Right atrium auricular region (tissue), 2 donors: ENCODE measurements at regions not wholly inside any gene's neighbourhood (a gene's known extent, or its start where the extent isn't known, plus 50 kb on each side); places are given as distances from the start of the nearest gene placed in this dataset.

Experiments used
- DNase-seq: peaks from one replicate; pipeline ENCODE4 v3.0.0-alpha.2; 2019; ENCODE audit warnings: low spot score
- H3K27ac ChIP-seq, 2 donors: fragments of 200-600 bp; sonication (generic); 1 replicate in 1 of 2; 2 replicates in 1 of 2; pipeline ENCODE4 v1.5.1; 2016 to 2019
- H3K27me3 ChIP-seq, 2 donors: fragments of 200-600 bp; sonication (generic); one replicate each; pipeline versions ENCODE4 v1.5.1 to v1.6.0; 2017 to 2019
- H3K36me3 ChIP-seq: fragments of 200-600 bp; sonication (generic); one replicate; pipeline ENCODE4 v1.5.1; 2016
- H3K4me1 ChIP-seq, 2 donors: fragments of 200-600 bp; sonication (generic); one replicate each; pipeline versions ENCODE4 v1.5.1 to v1.6.0; 2017 to 2019
- H3K4me3 ChIP-seq, 2 donors: fragments of 200-600 bp; sonication (generic); 1 replicate in 1 of 2; 2 replicates in 1 of 2; pipeline ENCODE4 v1.5.1; 2017 to 2019; ENCODE audit warnings: mild to moderate bottlenecking in 1 of 2, moderate library complexity in 1 of 2
- H3K9me3 ChIP-seq, 2 donors: fragments of 200-600 bp; sonication (generic); one replicate each; pipeline ENCODE4 v1.5.1; 2019
- CTCF ChIP-seq, 2 donors: fragments of 200-600 bp; sonication (generic); IDR thresholded peaks; one replicate each; pipeline ENCODE4 v1.5.1; 2019; ENCODE audit warnings: antibody characterized with exemption in 2 of 2

GRCh38 chr16:65773301-65773874 lies 593.1 kb upstream of the CDH5 start:
- peaks cover 0 to 27% of the 10 kb centered on the region in 2 donors for H3K9me3 ChIP-seq
- no peak for DNase-seq

GRCh38 chr16:65772134-65772732 lies 594.3 kb upstream of the CDH5 start:
- TF ChIP-seq CTCF (IDR thresholded peaks at IDR 0.05), result no peak
- H3K27me3 ChIP-seq, result no peaks in the 10 kb centered on the region
- H3K9me3 ChIP-seq, result peaks cover 0 to 23% of the 10 kb centered on the region in 2 donors
- H3K27ac ChIP-seq, result no peak overlapping the region
- DNase-seq, result no peak
- H3K36me3 ChIP-seq, result no peaks in the 10 kb centered on the region
- no peaks in the 10 kb centered on the region for H3K4me1 ChIP-seq
- H3K4me3 ChIP-seq, result no peak overlapping the region

More at GRCh38 chr16:65773301-65773874, 593.1 kb upstream of the CDH5 start:
- H3K4me1 ChIP-seq, result no peaks in the 10 kb centered on the region
- no peak overlapping the region for H3K4me3 ChIP-seq
- no peaks in the 10 kb centered on the region for H3K36me3 ChIP-seq
- no peaks in the 10 kb centered on the region for H3K27me3 ChIP-seq
- no peak for TF ChIP-seq CTCF (IDR thresholded peaks at IDR 0.05)
- no peak overlapping the region for H3K27ac ChIP-seq

GRCh38 chr16:65771707-65772106 lies 594.8 kb upstream of the CDH5 start:
- no peak for DNase-seq
- no peak for TF ChIP-seq CTCF (IDR thresholded peaks at IDR 0.05)
- no peak overlapping the region for H3K4me3 ChIP-seq
- no peaks in the 10 kb centered on the region for H3K27me3 ChIP-seq
- no peak overlapping the region for H3K27ac ChIP-seq
- no peaks in the 10 kb centered on the region for H3K4me1 ChIP-seq
- H3K36me3 ChIP-seq, result no peaks in the 10 kb centered on the region
- peaks cover 0 to 18% of the 10 kb centered on the region in 2 donors for H3K9me3 ChIP-seq

- H3K4me1 ChIP-seq, result no peaks in the 10 kb centered on the region
- peaks cover 0 to 12% of the 10 kb centered on the region in 2 donors for H3K9me3 ChIP-seq
- no peaks in the 10 kb centered on the region for H3K27me3 ChIP-seq
- no peak overlapping the region for H3K27ac ChIP-seq
- no peak overlapping the region for H3K4me3 ChIP-seq
- no peaks in the 10 kb centered on the region for H3K36me3 ChIP-seq
- TF ChIP-seq CTCF (IDR thresholded peaks at IDR 0.05), result no peak
- no peak for DNase-seq
Measured at GRCh38 chr16:65770752-65771151, 595.7 kb upstream of the CDH5 start.

- H3K4me3 ChIP-seq, result no peak overlapping the region
- peaks cover 0 to 12% of the 10 kb centered on the region in 2 donors for H3K9me3 ChIP-seq
- H3K4me1 ChIP-seq, result no peaks in the 10 kb centered on the region
- no peak for TF ChIP-seq CTCF (IDR thresholded peaks at IDR 0.05)
- no peaks in the 10 kb centered on the region for H3K36me3 ChIP-seq
- H3K27me3 ChIP-seq, result no peaks in the 10 kb centered on the region
- no peak overlapping the region for H3K27ac ChIP-seq
- DNase-seq, result no peak
Measured at GRCh38 chr16:65769776-65770438, 596.6 kb upstream of the CDH5 start.
